HepG2 (cell line): ENCODE measurements at regions not wholly inside any gene's neighbourhood (a gene's known extent, or its start where the extent isn't known, plus 50 kb on each side); places are given as distances from the start of the nearest gene placed in this dataset.

Source experiments
- ARHGAP35 ChIP-seq: sonication (generic); formaldehyde crosslinking; IDR thresholded peaks from 2 replicates; pipeline ENCODE4 v1.9.0; 2022; ENCODE audit warnings: mild to moderate bottlenecking, inconsistent platforms, moderate library complexity, missing genetic modification reagents, borderline replicate concordance
- DMTF1 ChIP-seq: sonication (generic); formaldehyde crosslinking; IDR thresholded peaks from 2 replicates; pipeline ENCODE4 v1.4.0; 2020; ENCODE audit warnings: mild to moderate bottlenecking, missing genetic modification reagents
- E2F1 ChIP-seq: sonication (generic); formaldehyde crosslinking; IDR thresholded peaks from 2 replicates; pipeline ENCODE4 v1.5.0; 2020; ENCODE audit warnings: missing genetic modification reagents
- FOSL2 ChIP-seq: sonication (generic); formaldehyde crosslinking; IDR thresholded peaks from 2 replicates; pipeline ENCODE4 v1.4.0; 2020; ENCODE audit warnings: missing genetic modification reagents
- FOXA1 ChIP-seq, 2 experiments: fragments of 450-650 bp in 1 of 2; sonication (generic) in 1 of 2; formaldehyde crosslinking in 1 of 2; IDR thresholded peaks; 2 replicates each; pipeline versions ENCODE4 v1.4.0 to v1.6.1; 2016 to 2020; ENCODE audit warnings: missing genetic modification reagents in 1 of 2
- GATAD2A ChIP-seq: IDR thresholded peaks from 2 replicates; pipeline ENCODE4 v1.6.1; 2016
- GFI1 ChIP-seq: sonication (generic); formaldehyde crosslinking; IDR thresholded peaks from 2 replicates; pipeline ENCODE4 v1.5.0; 2020; ENCODE audit warnings: missing genetic modification reagents, mild to moderate bottlenecking, borderline replicate concordance
- HNF1A ChIP-seq, 2 experiments: sonication (generic) in 1 of 2; formaldehyde crosslinking in 1 of 2; IDR thresholded peaks; 2 replicates each; pipeline versions ENCODE4 v1.4.0 to v1.6.1; 2016 to 2020; ENCODE audit warnings: borderline replicate concordance in 1 of 2, low read depth in 1 of 2, mild to moderate bottlenecking in 1 of 2, missing genetic modification reagents in 1 of 2
- HNF4A ChIP-seq: sonication (generic); formaldehyde crosslinking; IDR thresholded peaks from 2 replicates; pipeline ENCODE4 v1.4.0; 2020; ENCODE audit warnings: missing genetic modification reagents
- IKZF4 ChIP-seq: sonication (generic); formaldehyde crosslinking; IDR thresholded peaks from 2 replicates; pipeline ENCODE4 v1.5.1; 2020; ENCODE audit warnings: borderline replicate concordance, mild to moderate bottlenecking, low read depth, missing genetic modification reagents; ENCODE audit errors: not compliant biosample characterization
- NCOA2 ChIP-seq: sonication (generic); formaldehyde crosslinking; IDR thresholded peaks from 2 replicates; pipeline ENCODE4 v1.8.0; 2022; ENCODE audit warnings: inconsistent platforms
- NFIC ChIP-seq: IDR thresholded peaks from 2 replicates; pipeline ENCODE4 v1.6.1; 2012; ENCODE audit warnings: mild to moderate bottlenecking, low read length, inconsistent platforms
- NR2F6 ChIP-seq, 2 experiments: IDR thresholded peaks; 2 replicates each; pipeline ENCODE4 v1.6.1; 2016; ENCODE audit warnings: antibody characterized with exemption in 1 of 2, mild to moderate bottlenecking in 1 of 2
- SALL1 ChIP-seq: sonication (generic); formaldehyde crosslinking; IDR thresholded peaks from 2 replicates; pipeline ENCODE4 v1.8.0; 2022; ENCODE audit warnings: mild to moderate bottlenecking, missing genetic modification reagents
- SOX5 ChIP-seq: IDR thresholded peaks from 2 replicates; pipeline ENCODE4 v1.6.1; 2016; ENCODE audit warnings: borderline replicate concordance
- SOX6 ChIP-seq, 2 experiments: fragments of 450-650 bp in 1 of 2; sonication (generic) in 1 of 2; formaldehyde crosslinking in 1 of 2; IDR thresholded peaks; 2 replicates each; pipeline versions ENCODE4 v1.4.0 to v1.6.1; 2017 to 2020; ENCODE audit warnings: antibody characterized with exemption in 1 of 2, mild to moderate bottlenecking in 1 of 2, missing genetic modification reagents in 1 of 2
- STAT5B ChIP-seq: sonication (generic); formaldehyde crosslinking; IDR thresholded peaks from 2 replicates; pipeline ENCODE4 v1.4.0; 2020; ENCODE audit warnings: missing genetic modification reagents
- TP53 ChIP-seq: sonication (generic); formaldehyde crosslinking; conservative IDR thresholded peaks from 2 replicates; pipeline ENCODE4 v1.4.0; 2020; ENCODE audit warnings: missing genetic modification reagents
- ZBTB34 ChIP-seq: sonication (generic); formaldehyde crosslinking; IDR thresholded peaks from 2 replicates; pipeline ENCODE4 v1.8.0; 2022; ENCODE audit warnings: mild to moderate bottlenecking, missing genetic modification reagents
- ZNF354B ChIP-seq: sonication (generic); formaldehyde crosslinking; IDR thresholded peaks from 2 replicates; pipeline ENCODE4 v1.8.0; 2022; ENCODE audit warnings: mild to moderate bottlenecking, missing genetic modification reagents
- ZNF460 ChIP-seq: sonication (generic); formaldehyde crosslinking; IDR thresholded peaks from 2 replicates; pipeline ENCODE4 v1.5.1; 2020; ENCODE audit warnings: missing genetic modification reagents, mild to moderate bottlenecking, borderline replicate concordance
- ZNF772 ChIP-seq: sonication (generic); formaldehyde crosslinking; IDR thresholded peaks from 2 replicates; pipeline ENCODE4 v1.5.0; 2020; ENCODE audit warnings: mild to moderate bottlenecking, missing genetic modification reagents

GRCh38 chr2:185318271-185318724 lies 420.3 kb upstream of the FSIP2 start (continued):
- TF ChIP-seq SOX6 (IDR thresholded peaks at IDR 0.05): no peak
- TF ChIP-seq SOX6 (CRISPR knock-in tag; IDR thresholded peaks at IDR 0.05): peak; percentile 97
- no peak for TF ChIP-seq IKZF4
- TF ChIP-seq ZBTB34: no peak
- TF ChIP-seq STAT5B (CRISPR knock-in tag): no peak
- peak; percentile 62 for TF ChIP-seq HNF4A
- TF ChIP-seq NFIC: peak; percentile 67; the same call in 1 of the 2 replicates
- TF ChIP-seq SOX5 (CRISPR knock-in tag): peak; percentile 92
- TF ChIP-seq DMTF1 (CRISPR knock-in tag): no peak
- TF ChIP-seq ZNF772: no peak
- TF ChIP-seq FOXA1 (IDR thresholded peaks at IDR 0.05): no peak
- TF ChIP-seq FOXA1 (CRISPR knock-in tag; IDR thresholded peaks at IDR 0.05): peak; percentile 63
- TF ChIP-seq ARHGAP35 (CRISPR knock-in tag): no peak
- TF ChIP-seq NR2F6 (IDR thresholded peaks at IDR 0.05): peak; percentile 97
- TF ChIP-seq NR2F6 (CRISPR knock-in tag; IDR thresholded peaks at IDR 0.05): peak; percentile 42; the same call in 1 of the 2 replicates
- TF ChIP-seq FOSL2 (CRISPR knock-in tag): no peak
- TF ChIP-seq SALL1 (CRISPR knock-in tag): peak; percentile 35; the same call in 1 of the 2 replicates
- peak; percentile 65; the same call in 1 of the 2 replicates for TF ChIP-seq GFI1 (CRISPR knock-in tag)
- TF ChIP-seq NCOA2 (CRISPR knock-in tag): peak; percentile 47
- no peak for TF ChIP-seq ZNF460
- peak; percentile 60; the same call in 1 of the 2 replicates for TF ChIP-seq GATAD2A
- no peak for TF ChIP-seq HNF1A (IDR thresholded peaks at IDR 0.05; ENCODE audit: low read depth)
- peak; percentile 19; the same call in 1 of the 2 replicates for TF ChIP-seq HNF1A (CRISPR knock-in tag; IDR thresholded peaks at IDR 0.05; ENCODE audit: borderline replicate concordance)
- no peak for TF ChIP-seq E2F1
- no peak for TF ChIP-seq ZNF354B (CRISPR knock-in tag)
- TF ChIP-seq TP53 (CRISPR knock-in tag): no peak
